ENCODE measurements at regions not wholly inside any gene's neighbourhood (a gene's known extent, or its start where the extent isn't known, plus 50 kb on each side); places are given as distances from the start of the nearest gene placed in this dataset.

GRCh38 chr12:102539651-102540553, 59.5 kb upstream of the IGF1 start:
- TF ChIP-seq CTCF (IDR thresholded peaks at IDR 0.05): no peak
- no peak for TF ChIP-seq EP300 (IDR thresholded peaks at IDR 0.05; ENCODE audit: low read depth)
- no peak for TF ChIP-seq POLR2AphosphoS5 (IDR thresholded peaks at IDR 0.05)
- TF ChIP-seq POLR2A (IDR thresholded peaks at IDR 0.05): no peak
